Endothelial cell of umbilical vein (primary cell): ENCODE measurements at regions not wholly inside any gene's neighbourhood (a gene's known extent, or its start where the extent isn't known, plus 50 kb on each side); places are given as distances from the start of the nearest gene placed in this dataset.

Source experiments
- BruUV-seq: library from RNA; stranded (reverse); fragments of 400-500 nt; replicated peaks from 2 replicates; lab custom pipeline; 2021; lab: Mats Ljungman, UMichigan
- CTCF ChIA-PET: fragments of 300-600, 350-600 bp; sonication (Branson Sonifier 250); formaldehyde crosslinking; loops from one replicate; lab custom pipeline; 2021; ENCODE audit warnings: antibody characterized with exemption, inconsistent platforms; lab: Charles Lee
- POLR2A ChIA-PET: fragments of 300-600, 350-600 bp; sonication (Branson Sonifier 250); formaldehyde crosslinking; loops from one replicate; lab custom pipeline; 2021; ENCODE audit warnings: antibody characterized with exemption, inconsistent platforms; lab: Charles Lee
- DNase-seq: peaks from one replicate; pipeline ENCODE4 v3.0.0-alpha.2; 2011; ENCODE audit warnings: low read depth, low spot score
- FAIRE-seq: peaks from 2 replicates; lab custom pipeline; 2011; peaks lifted over from hg19 to GRCh38; lab: Jason Lieb, UNC
- H2AFZ ChIP-seq: 2 replicates; pipeline ENCODE4 v1.6.0; 2012; ENCODE audit warnings: low read depth, low read length, control low read depth, inconsistent platforms
- H3K27ac ChIP-seq: 2 replicates; pipeline ENCODE4 v1.5.1; 2011; ENCODE audit warnings: low read depth, mild to moderate bottlenecking, control low read depth, low read length, moderate library complexity; ENCODE audit not compliant: insufficient read depth
- H3K27me3 ChIP-seq, 2 experiments: 2 replicates each; pipeline versions ENCODE4 v1.6.0 to v1.6.1; 2011; ENCODE audit warnings: low read length in 2 of 2, mixed read lengths in 1 of 2; ENCODE audit not compliant: control insufficient read depth in 2 of 2, insufficient read depth in 2 of 2
- H3K36me3 ChIP-seq, 2 experiments: 2 replicates in 1 of 2; 3 replicates in 1 of 2; pipeline ENCODE4 v1.5.1; 2011; ENCODE audit warnings: low read length in 2 of 2, mild to moderate bottlenecking in 1 of 2, moderate library complexity in 1 of 2; ENCODE audit not compliant: control insufficient read depth in 2 of 2, insufficient read depth in 2 of 2; ENCODE audit errors: extremely low read depth in 1 of 2
- H3K4me1 ChIP-seq: 3 replicates; pipeline ENCODE4 v1.5.1; 2011; ENCODE audit warnings: mild to moderate bottlenecking, low read length; ENCODE audit not compliant: control insufficient read depth, insufficient read depth; ENCODE audit errors: extremely low read depth
- H3K4me2 ChIP-seq: 2 replicates; pipeline ENCODE4 v1.6.1; 2011; ENCODE audit warnings: low read length, control low read depth, mixed read lengths; ENCODE audit not compliant: insufficient read depth
- H3K4me3 ChIP-seq, 3 experiments: fragments of 200-600 bp in 1 of 3; sonication (generic), shearing (Covaris generic) in 1 of 3; replicated peaks in 1 of 3; 2 replicates each; pipeline ENCODE4 v1.5.1; 2011 to 2016; ENCODE audit warnings: control low read depth in 3 of 3, low read length in 3 of 3, mild to moderate bottlenecking in 2 of 3, inconsistent platforms in 1 of 3, low read depth in 1 of 3, moderate library complexity in 1 of 3; ENCODE audit not compliant: insufficient read depth in 1 of 3
- H3K79me2 ChIP-seq: 2 replicates; pipeline ENCODE4 v1.6.0; 2012; ENCODE audit warnings: low read length, inconsistent platforms; ENCODE audit not compliant: control insufficient read depth, insufficient read depth
- H3K9ac ChIP-seq: replicated peaks from 2 replicates; pipeline ENCODE3; 2011; ENCODE audit warnings: low read length, control low read depth; ENCODE audit not compliant: insufficient read depth; ENCODE audit errors: extremely low read depth
- H3K9me1 ChIP-seq: replicated peaks from 3 replicates; pipeline ENCODE4 v1.6.0; 2011; ENCODE audit warnings: mild to moderate bottlenecking, low read length; ENCODE audit not compliant: control insufficient read depth, insufficient read depth; ENCODE audit errors: extremely low read depth
- H3K9me3 ChIP-seq: replicated peaks from 2 replicates; pipeline ENCODE4 v1.5.1; 2012; ENCODE audit warnings: low read length, inconsistent platforms; ENCODE audit not compliant: control insufficient read depth, insufficient read depth
- H4K20me1 ChIP-seq: replicated peaks from 2 replicates; pipeline ENCODE3; 2011; ENCODE audit warnings: mild to moderate bottlenecking, low read length; ENCODE audit not compliant: control insufficient read depth, insufficient read depth; ENCODE audit errors: extremely low read depth
- CTCF ChIP-seq, 2 donors: IDR thresholded peaks; 1 replicate in 1 of 2; 2 replicates in 1 of 2; pipeline ENCODE4 v1.5.1; 2011; ENCODE audit warnings: low read length in 2 of 2, mild to moderate bottlenecking in 2 of 2, moderate library complexity in 2 of 2, control low read depth in 1 of 2, inconsistent platforms in 1 of 2, low read depth in 1 of 2; ENCODE audit not compliant: insufficient read depth in 1 of 2; ENCODE audit errors: extremely low read depth in 1 of 2
- EZH2 ChIP-seq: IDR thresholded peaks from 2 replicates; pipeline ENCODE4 v1.6.1; 2012; ENCODE audit warnings: borderline replicate concordance, low read depth, mild to moderate bottlenecking, moderate library complexity, low read length, inconsistent platforms; ENCODE audit not compliant: severe bottlenecking
- FOS ChIP-seq: IDR thresholded peaks from 2 replicates; pipeline ENCODE4 v1.6.1; 2011; ENCODE audit warnings: mild to moderate bottlenecking, low read length, moderate library complexity, borderline replicate concordance; ENCODE audit not compliant: insufficient read depth
- GATA2 ChIP-seq: IDR thresholded peaks from 2 replicates; pipeline ENCODE4 v1.7.0; 2011; ENCODE audit warnings: low read depth, mild to moderate bottlenecking, moderate library complexity, mixed read lengths, low read length; ENCODE audit not compliant: insufficient read length, insufficient read depth
- JUN ChIP-seq: IDR thresholded peaks from 2 replicates; pipeline ENCODE4 v1.6.1; 2011; ENCODE audit warnings: borderline replicate concordance, low read depth; ENCODE audit not compliant: insufficient read length, insufficient read depth
- MAX ChIP-seq: IDR thresholded peaks from 2 replicates; pipeline ENCODE4 v1.6.1; 2011; ENCODE audit not compliant: insufficient read depth, insufficient read length
- MYC ChIP-seq: IDR thresholded peaks from one replicate; pipeline ENCODE4 v1.6.1; 2011; ENCODE audit warnings: mild to moderate bottlenecking, low read depth, low read length
- POLR2A ChIP-seq: IDR thresholded peaks from 2 replicates; pipeline ENCODE4 v1.6.1; 2012; ENCODE audit warnings: low read depth, mild to moderate bottlenecking, control low read depth, low read length
- POLR2AphosphoS5 ChIP-seq: IDR thresholded peaks from 2 replicates; pipeline ENCODE4 v1.6.1; 2012; ENCODE audit warnings: low read depth, mild to moderate bottlenecking, control low read depth, low read length, moderate library complexity; ENCODE audit not compliant: insufficient read depth
- dilution Hi-C: fragments of 300-500 bp; cut with MboI; formaldehyde crosslinking; loops from one replicate; pipeline ENCODE4 v1.15.0; 2019; ENCODE audit warnings: low sequenced_read_pairs; ENCODE audit not compliant: extremely low pct_ligation_motif_present
- intact Hi-C: fragments of 100-400 bp; cut with micrococcal nuclease; formaldehyde crosslinking; loops from one replicate; pipeline ENCODE4 v1.10.0; 2022

GRCh38 chr17:36682773-36683172 lies 81.4 kb downstream of the MRM1 start:
- H3K9ac ChIP-seq, result no peak overlapping the region
- no peaks in the 10 kb centered on the region for H4K20me1 ChIP-seq
- no TSS peak for BruUV-seq
- no peaks in the 10 kb centered on the region for H3K9me1 ChIP-seq
- no peaks in the 10 kb centered on the region for H3K36me3 ChIP-seq
- ChIA-PET POLR2A (no interaction called here), CTCF (interaction anchor here (0.7 kb wide), 1 partner anchor 18 kb away, joined by 3 read pairs; no protein-coding TSS in a partner anchor)
- DNase-seq (no peak), FAIRE-seq (no peak)
- no peak overlapping the region for H3K27ac ChIP-seq
- intact Hi-C loops, result no loop called here
- no peaks in the 10 kb centered on the region for H3K4me1 ChIP-seq
- H3K4me3 ChIP-seq, result no peak overlapping the region
- H3K27me3 ChIP-seq, result peaks cover 1 to 8% of the 10 kb centered on the region in 2 experiments
- no peaks in the 10 kb centered on the region for H3K79me2 ChIP-seq
- no peak overlapping the region for H3K4me2 ChIP-seq
- no peaks in the 10 kb centered on the region for H3K9me3 ChIP-seq
- H2AFZ ChIP-seq, result no peak overlapping the region
- dilution Hi-C loops, result no loop called here
- TF ChIP-seq CTCF (IDR thresholded peaks at IDR 0.05; ENCODE audit: extremely low read depth in 1 of 2, insufficient read depth in 1 of 2, low read depth in 1 of 2, low read length in 2 of 2) (no peak), EZH2 (no peak), FOS (no peak), MAX (no peak), GATA2 (no peak), POLR2AphosphoS5 (no peak), POLR2A (no peak), JUN (no peak), MYC (no peak)
